OCI-LY3 (cell line): ENCODE measurements at regions not wholly inside any gene's neighbourhood (a gene's known extent, or its start where the extent isn't known, plus 50 kb on each side); places are given as distances from the start of the nearest gene placed in this dataset.

ENCODE experiments used
- EZH2phosphoT487 ChIP-seq: fragments of 200-600 bp; shearing (Covaris generic); IDR thresholded peaks from 2 replicates; pipeline ENCODE4 v1.6.1; 2018; ENCODE audit warnings: antibody characterized with exemption, mixed run types, low read depth
- TF ChIP-seq, protein P1 (sequence below): fragments of 200-600, 300-600 bp; sonication (generic); IDR thresholded peaks from 2 replicates; pipeline ENCODE4 v1.5.1; 2014; ENCODE audit warnings: antibody characterized with exemption, low read length, low read depth

GRCh38 chr6:121593011-121593641 is 157.7 kb downstream of the GJA1 start:
- TF ChIP-seq, protein P1, sequence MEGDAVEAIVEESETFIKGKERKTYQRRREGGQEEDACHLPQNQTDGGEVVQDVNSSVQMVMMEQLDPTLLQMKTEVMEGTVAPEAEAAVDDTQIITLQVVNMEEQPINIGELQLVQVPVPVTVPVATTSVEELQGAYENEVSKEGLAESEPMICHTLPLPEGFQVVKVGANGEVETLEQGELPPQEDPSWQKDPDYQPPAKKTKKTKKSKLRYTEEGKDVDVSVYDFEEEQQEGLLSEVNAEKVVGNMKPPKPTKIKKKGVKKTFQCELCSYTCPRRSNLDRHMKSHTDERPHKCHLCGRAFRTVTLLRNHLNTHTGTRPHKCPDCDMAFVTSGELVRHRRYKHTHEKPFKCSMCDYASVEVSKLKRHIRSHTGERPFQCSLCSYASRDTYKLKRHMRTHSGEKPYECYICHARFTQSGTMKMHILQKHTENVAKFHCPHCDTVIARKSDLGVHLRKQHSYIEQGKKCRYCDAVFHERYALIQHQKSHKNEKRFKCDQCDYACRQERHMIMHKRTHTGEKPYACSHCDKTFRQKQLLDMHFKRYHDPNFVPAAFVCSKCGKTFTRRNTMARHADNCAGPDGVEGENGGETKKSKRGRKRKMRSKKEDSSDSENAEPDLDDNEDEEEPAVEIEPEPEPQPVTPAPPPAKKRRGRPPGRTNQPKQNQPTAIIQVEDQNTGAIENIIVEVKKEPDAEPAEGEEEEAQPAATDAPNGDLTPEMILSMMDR = no peak
- no peak for TF ChIP-seq EZH2phosphoT487
